ENCODE measurements at regions not wholly inside any gene's neighbourhood (a gene's known extent, or its start where the extent isn't known, plus 50 kb on each side); places are given as distances from the start of the nearest gene placed in this dataset.
"Not testable (repeated sequence)": the region's sequence is repeated elsewhere in the genome, so short reads cannot be mapped to it uniquely, and the experiment has no call there.

DNA sequence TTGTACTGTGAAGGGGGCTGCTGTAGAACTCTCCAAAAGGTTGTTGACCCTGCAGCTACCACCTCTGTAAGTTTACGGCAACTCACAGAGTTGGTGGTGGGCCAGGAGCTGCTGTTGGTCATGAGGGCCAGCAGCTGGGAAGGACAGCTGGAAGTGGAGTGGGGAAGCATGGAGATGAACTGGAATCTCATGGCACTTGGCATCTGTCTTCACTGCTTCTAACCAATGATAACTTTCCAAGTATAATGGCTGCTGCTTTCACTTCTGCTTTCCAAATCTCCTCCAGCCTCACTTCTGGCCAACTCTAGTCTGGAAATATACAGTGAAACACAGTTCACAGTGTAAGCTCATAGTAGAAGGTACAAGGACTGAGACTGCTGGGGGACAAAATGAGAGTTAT lies 126.5 kb upstream of the INTU start:
- H3K36me3 ChIP-seq, result no peaks in the 10 kb centered on the region
- WGBS, 2 donors, result 64 to 78% methylated on average over 1 of the region's 1 CpG
- no peaks in the 10 kb centered on the region for H3K4me1 ChIP-seq
- H3K4me3 ChIP-seq, result no peak overlapping the region
- H3K27ac ChIP-seq, result no peak overlapping the region
- no peaks in the 10 kb centered on the region for H3K9me3 ChIP-seq
- H3K27me3 ChIP-seq, result no peaks in the 10 kb centered on the region
- ATAC-seq (ENCODE audit: low FRiP score in 2 of 2) (no peak), DNase-seq (no peak)
- TF ChIP-seq, protein P1, sequence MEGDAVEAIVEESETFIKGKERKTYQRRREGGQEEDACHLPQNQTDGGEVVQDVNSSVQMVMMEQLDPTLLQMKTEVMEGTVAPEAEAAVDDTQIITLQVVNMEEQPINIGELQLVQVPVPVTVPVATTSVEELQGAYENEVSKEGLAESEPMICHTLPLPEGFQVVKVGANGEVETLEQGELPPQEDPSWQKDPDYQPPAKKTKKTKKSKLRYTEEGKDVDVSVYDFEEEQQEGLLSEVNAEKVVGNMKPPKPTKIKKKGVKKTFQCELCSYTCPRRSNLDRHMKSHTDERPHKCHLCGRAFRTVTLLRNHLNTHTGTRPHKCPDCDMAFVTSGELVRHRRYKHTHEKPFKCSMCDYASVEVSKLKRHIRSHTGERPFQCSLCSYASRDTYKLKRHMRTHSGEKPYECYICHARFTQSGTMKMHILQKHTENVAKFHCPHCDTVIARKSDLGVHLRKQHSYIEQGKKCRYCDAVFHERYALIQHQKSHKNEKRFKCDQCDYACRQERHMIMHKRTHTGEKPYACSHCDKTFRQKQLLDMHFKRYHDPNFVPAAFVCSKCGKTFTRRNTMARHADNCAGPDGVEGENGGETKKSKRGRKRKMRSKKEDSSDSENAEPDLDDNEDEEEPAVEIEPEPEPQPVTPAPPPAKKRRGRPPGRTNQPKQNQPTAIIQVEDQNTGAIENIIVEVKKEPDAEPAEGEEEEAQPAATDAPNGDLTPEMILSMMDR (IDR thresholded peaks at IDR 0.05), result no peak
- TF ChIP-seq POLR2A (IDR thresholded peaks at IDR 0.05) (no peak), EP300 (IDR thresholded peaks at IDR 0.05) (no peak), POLR2AphosphoS5 (IDR thresholded peaks at IDR 0.05) (no peak)

DNA sequence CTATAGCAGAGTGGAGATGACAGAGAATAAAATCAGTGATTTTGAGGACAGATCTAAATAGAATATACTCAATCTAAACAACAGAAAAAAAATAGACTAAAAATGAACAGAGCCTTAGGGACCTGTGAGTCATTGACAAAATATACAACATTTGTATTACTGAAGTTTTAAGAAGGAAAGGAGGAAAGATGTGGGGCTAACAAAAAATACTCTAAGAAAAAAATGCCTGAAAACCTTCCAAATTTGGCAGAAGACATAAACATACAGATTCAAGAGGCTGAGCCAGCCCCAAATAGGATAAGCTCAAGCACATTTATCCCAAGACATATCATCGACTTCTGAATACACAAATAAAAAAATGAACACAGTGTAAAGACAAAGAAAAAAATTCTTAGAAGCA lies 123.6 kb upstream of the INTU start:
- DNase-seq, result no peak
- Histone ChIP-seq H3K4me3 (no peak overlapping the region), H3K27me3 (no peaks in the 10 kb centered on the region), H3K27ac (no peak overlapping the region), H3K36me3 (no peaks in the 10 kb centered on the region), H3K9me3 (no peaks in the 10 kb centered on the region), H3K4me1 (no peaks in the 10 kb centered on the region)
- 55 to 78% methylated on average over 1 of the region's 1 CpG for WGBS, 2 donors
- TF ChIP-seq, protein P1 (IDR thresholded peaks at IDR 0.05), result no peak
- TF ChIP-seq EP300 (IDR thresholded peaks at IDR 0.05) (no peak), POLR2A (IDR thresholded peaks at IDR 0.05) (no peak), POLR2AphosphoS5 (IDR thresholded peaks at IDR 0.05) (no peak)
- ATAC-seq (ENCODE audit: low FRiP score in 2 of 2), result no peak

DNA sequence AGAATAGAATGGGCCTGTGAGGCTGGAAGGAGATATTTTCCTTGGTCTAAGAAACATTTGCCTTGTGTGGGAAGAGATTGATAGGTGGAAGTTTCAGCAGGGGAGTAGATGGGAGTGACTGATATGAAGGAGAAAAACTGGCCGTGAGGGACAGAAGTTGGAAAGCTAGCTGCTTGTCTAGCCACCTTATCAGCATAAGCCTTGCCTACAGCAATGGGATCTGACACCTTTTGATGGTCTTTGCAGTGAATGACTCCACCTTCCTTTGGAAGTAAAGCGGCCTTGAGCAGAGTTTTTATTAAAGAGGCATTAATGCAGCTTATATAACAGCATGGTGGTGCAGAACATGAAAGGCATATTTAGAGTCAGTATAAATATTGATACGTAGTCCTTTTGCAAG lies 120.1 kb upstream of the INTU start:
- ATAC-seq (ENCODE audit: low FRiP score in 2 of 2); H3K27me3 ChIP-seq; H3K4me1 ChIP-seq; H3K27ac ChIP-seq; H3K9me3 ChIP-seq; DNase-seq; H3K4me3 ChIP-seq; H3K36me3 ChIP-seq: not testable (repeated sequence)
- WGBS, 2 donors, result 86 to 91% methylated on average over 3 of the region's 3 CpGs

DNA sequence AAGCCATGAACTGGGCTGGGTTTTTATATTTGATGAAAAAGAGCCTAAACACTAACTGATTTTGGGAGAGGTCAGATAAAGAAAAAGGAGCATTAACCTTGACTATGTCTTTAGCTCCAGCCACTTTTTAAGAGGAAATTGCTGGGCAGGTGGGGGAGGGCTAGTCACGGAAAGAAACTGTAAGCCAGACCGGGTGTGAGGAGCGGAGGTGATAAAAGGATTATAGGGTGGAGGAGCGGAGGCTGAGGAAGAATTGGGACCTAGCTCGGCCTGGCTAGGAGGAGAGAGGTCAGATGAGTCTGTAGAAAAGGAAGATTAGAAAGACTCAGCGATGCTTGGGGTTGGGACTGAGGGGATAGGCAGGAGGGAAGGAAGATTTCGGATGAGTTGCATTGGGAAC lies 117.5 kb upstream of the INTU start:
- not testable (repeated sequence) for ATAC-seq (ENCODE audit: low FRiP score in 2 of 2); DNase-seq; H3K27ac ChIP-seq; H3K36me3 ChIP-seq; H3K27me3 ChIP-seq; H3K4me1 ChIP-seq; H3K4me3 ChIP-seq; H3K9me3 ChIP-seq
- WGBS, 2 donors, result 83% methylated on average over 7 of the region's 7 CpGs

DNA sequence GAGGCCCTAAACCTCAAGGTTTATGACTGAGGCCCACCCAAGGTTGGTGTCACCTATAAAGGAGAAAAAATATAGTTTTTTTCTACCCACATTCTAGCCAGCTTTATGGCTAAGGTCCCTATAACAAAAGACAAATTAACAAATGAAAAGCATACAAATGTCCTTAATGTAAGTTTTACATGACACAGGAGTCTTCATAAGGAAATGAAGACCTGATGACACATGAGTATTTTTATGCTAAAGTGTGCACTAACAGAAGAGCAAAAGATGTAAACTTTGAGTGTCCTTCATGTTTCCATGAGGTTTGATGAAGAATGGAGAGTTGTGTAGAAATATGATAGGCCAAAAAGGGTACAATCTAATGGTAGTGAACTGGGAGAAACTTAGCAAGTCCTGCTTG lies 114.7 kb upstream of the INTU start:
- Histone ChIP-seq H3K36me3 (no peaks in the 10 kb centered on the region), H3K4me1 (no peaks in the 10 kb centered on the region), H3K4me3 (no peak overlapping the region), H3K27ac (no peak overlapping the region), H3K27me3 (no peaks in the 10 kb centered on the region), H3K9me3 (no peaks in the 10 kb centered on the region)
- no peak for ATAC-seq (ENCODE audit: low FRiP score in 2 of 2)
- DNase-seq, result no peak
- TF ChIP-seq EP300 (IDR thresholded peaks at IDR 0.05), result no peak
- TF ChIP-seq, protein P1 (IDR thresholded peaks at IDR 0.05), result no peak
- TF ChIP-seq POLR2AphosphoS5 (IDR thresholded peaks at IDR 0.05), result no peak
- no peak for TF ChIP-seq POLR2A (IDR thresholded peaks at IDR 0.05)

DNA sequence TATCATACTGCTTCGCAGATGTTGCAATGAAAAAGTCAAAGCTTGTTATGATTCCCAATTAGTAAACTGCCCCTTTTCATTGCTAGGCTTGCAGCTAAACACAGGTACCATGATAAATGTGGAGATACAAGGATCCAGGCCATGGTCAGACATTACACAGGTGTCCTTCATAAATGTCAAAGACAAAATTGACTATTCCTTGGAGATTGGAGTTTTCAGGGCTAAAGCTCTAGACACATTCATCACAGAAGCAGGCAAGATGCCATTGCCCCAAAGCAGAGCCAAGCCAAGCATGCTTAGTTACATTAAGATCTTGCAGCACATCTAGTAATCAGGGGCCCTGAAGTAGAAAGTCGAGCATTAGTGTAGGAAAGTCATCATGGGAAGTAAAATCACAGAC lies 111.3 kb upstream of the INTU start:
- WGBS, 2 donors, result 68 to 71% methylated on average over 2 of the region's 2 CpGs
- Histone ChIP-seq H3K4me3 (no peak overlapping the region), H3K4me1 (no peaks in the 10 kb centered on the region), H3K27me3 (no peaks in the 10 kb centered on the region), H3K36me3 (no peaks in the 10 kb centered on the region), H3K27ac (no peak overlapping the region), H3K9me3 (no peaks in the 10 kb centered on the region)
- no peak for DNase-seq
- ATAC-seq (ENCODE audit: low FRiP score in 2 of 2), result no peak
- TF ChIP-seq, protein P1 (IDR thresholded peaks at IDR 0.05), result no peak
- TF ChIP-seq EP300 (IDR thresholded peaks at IDR 0.05) (no peak), POLR2A (IDR thresholded peaks at IDR 0.05) (no peak), POLR2AphosphoS5 (IDR thresholded peaks at IDR 0.05) (no peak)
